ENCODE measurements at regions not wholly inside any gene's neighbourhood (a gene's known extent, or its start where the extent isn't known, plus 50 kb on each side); places are given as distances from the start of the nearest gene placed in this dataset.

DNA sequence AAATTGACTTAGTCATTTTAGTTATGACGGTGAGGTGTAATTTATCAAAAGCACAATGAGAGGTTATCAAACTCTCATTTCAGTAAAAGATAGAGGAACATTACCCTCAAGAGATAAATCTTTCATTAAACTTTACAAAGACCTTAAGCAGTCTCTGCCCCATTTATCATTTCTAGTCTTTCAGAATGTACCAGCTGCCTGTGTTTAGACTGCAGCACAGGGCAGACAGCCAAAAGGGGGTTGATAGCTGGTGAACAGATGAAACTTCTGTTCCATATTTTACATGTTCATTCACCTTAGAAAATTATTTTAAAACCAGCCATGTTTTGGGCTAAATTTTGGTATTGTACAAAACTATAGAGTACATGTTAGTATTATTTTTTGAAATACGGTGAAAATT, 514.6 kb upstream of the CNTN3 start:
- TF ChIP-seq, protein P1, sequence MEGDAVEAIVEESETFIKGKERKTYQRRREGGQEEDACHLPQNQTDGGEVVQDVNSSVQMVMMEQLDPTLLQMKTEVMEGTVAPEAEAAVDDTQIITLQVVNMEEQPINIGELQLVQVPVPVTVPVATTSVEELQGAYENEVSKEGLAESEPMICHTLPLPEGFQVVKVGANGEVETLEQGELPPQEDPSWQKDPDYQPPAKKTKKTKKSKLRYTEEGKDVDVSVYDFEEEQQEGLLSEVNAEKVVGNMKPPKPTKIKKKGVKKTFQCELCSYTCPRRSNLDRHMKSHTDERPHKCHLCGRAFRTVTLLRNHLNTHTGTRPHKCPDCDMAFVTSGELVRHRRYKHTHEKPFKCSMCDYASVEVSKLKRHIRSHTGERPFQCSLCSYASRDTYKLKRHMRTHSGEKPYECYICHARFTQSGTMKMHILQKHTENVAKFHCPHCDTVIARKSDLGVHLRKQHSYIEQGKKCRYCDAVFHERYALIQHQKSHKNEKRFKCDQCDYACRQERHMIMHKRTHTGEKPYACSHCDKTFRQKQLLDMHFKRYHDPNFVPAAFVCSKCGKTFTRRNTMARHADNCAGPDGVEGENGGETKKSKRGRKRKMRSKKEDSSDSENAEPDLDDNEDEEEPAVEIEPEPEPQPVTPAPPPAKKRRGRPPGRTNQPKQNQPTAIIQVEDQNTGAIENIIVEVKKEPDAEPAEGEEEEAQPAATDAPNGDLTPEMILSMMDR (optimal IDR thresholded peaks at IDR 0.05 in 1 of 3, IDR thresholded peaks at IDR 0.05 in 1 of 3, conservative IDR thresholded peaks at IDR 0.05 in 1 of 3; ENCODE audit: extremely low read depth in 1 of 3, insufficient read depth in 2 of 3, low read length in 3 of 3): no peak
- TF ChIP-seq EZH2 (IDR thresholded peaks at IDR 0.05; ENCODE audit: low read length): no peak

Measured in keratinocyte (primary cell).